IMR-90 (cell line): ENCODE measurements at regions not wholly inside any gene's neighbourhood (a gene's known extent, or its start where the extent isn't known, plus 50 kb on each side); places are given as distances from the start of the nearest gene placed in this dataset.

Experiments used
- ATAC-seq: fragments of 200-7000 bp; cut with Tn5 transposase; 2 replicates; pipeline ENCODE4 v1.9.1; 2020; ENCODE audit warnings: low read depth, mild to moderate bottlenecking, moderate library complexity
- BruUV-seq: library from RNA; stranded (reverse); fragments of 400-500 nt; replicated peaks from 2 replicates; lab custom pipeline; 2021; lab: Mats Ljungman, UMichigan
- CTCF ChIA-PET: fragments of 300-600 bp; formaldehyde crosslinking; extraction: SDS; loops from one replicate; lab custom pipeline; 2021; ENCODE audit warnings: antibody characterized with exemption; lab: Yijun Ruan, JAX
- POLR2A ChIA-PET: fragments of 300-600 bp; sonication (Branson Sonifier 250); formaldehyde crosslinking; loops from one replicate; lab custom pipeline; 2022; ENCODE audit warnings: antibody characterized with exemption; ENCODE audit not compliant: unreplicated experiment; lab: Charles Lee
- DNase-seq: peaks from one replicate; pipeline ENCODE4 v3.0.0; 2013
- H2AFZ ChIP-seq: replicated peaks from 2 replicates; pipeline ENCODE3; 2013; ENCODE audit warnings: low read length, mild to moderate bottlenecking; ENCODE audit not compliant: poor library complexity
- H2AK5ac ChIP-seq: 2 replicates; pipeline ENCODE4 v1.6.1; 2013; ENCODE audit warnings: low read depth, low read length, inconsistent platforms
- H2AK9ac ChIP-seq: replicated peaks from 2 replicates; pipeline ENCODE3; 2013; ENCODE audit warnings: mild to moderate bottlenecking, low read depth, low read length, moderate library complexity; ENCODE audit not compliant: poor library complexity
- H2BK120ac ChIP-seq: 2 replicates; pipeline ENCODE4 v1.6.1; 2013; ENCODE audit warnings: low read depth, low read length, inconsistent platforms
- H2BK15ac ChIP-seq: 3 replicates; pipeline ENCODE4 v1.6.1; 2013; ENCODE audit warnings: low read depth, low read length, inconsistent platforms
- H2BK20ac ChIP-seq: 2 replicates; pipeline ENCODE4 v1.6.1; 2013; ENCODE audit warnings: low read depth, mild to moderate bottlenecking, inconsistent platforms, low read length, moderate library complexity
- H2BK5ac ChIP-seq: 2 replicates; pipeline ENCODE4 v1.6.1; 2013; ENCODE audit warnings: mild to moderate bottlenecking, low read depth, low read length, inconsistent platforms; ENCODE audit not compliant: poor library complexity, severe bottlenecking
- H3K14ac ChIP-seq: replicated peaks from 2 replicates; pipeline ENCODE4 v1.6.1; 2013; ENCODE audit warnings: low read depth, low read length, inconsistent platforms
- H3K18ac ChIP-seq: 2 replicates; pipeline ENCODE4 v1.6.1; 2013; ENCODE audit warnings: low read depth, low read length, control low read depth
- H3K23ac ChIP-seq: 2 replicates; pipeline ENCODE4 v1.6.1; 2013; ENCODE audit warnings: low read depth, low read length, inconsistent platforms
- H3K27ac ChIP-seq: 2 replicates; pipeline ENCODE4 v1.5.1; 2013; ENCODE audit warnings: mild to moderate bottlenecking, control low read depth, low read length; ENCODE audit not compliant: insufficient read depth
- H3K27me3 ChIP-seq: 2 replicates; pipeline ENCODE4 v1.6.1; 2013; ENCODE audit warnings: low read length; ENCODE audit not compliant: control insufficient read depth, insufficient read depth
- H3K36me3 ChIP-seq: 2 replicates; pipeline ENCODE4 v1.6.1; 2013; ENCODE audit warnings: low read length, mixed read lengths; ENCODE audit not compliant: control insufficient read depth, insufficient read depth
- H3K4ac ChIP-seq: 2 replicates; pipeline ENCODE4 v1.6.1; 2013; ENCODE audit warnings: low read depth, low read length, inconsistent platforms
- H3K4me1 ChIP-seq: 2 replicates; pipeline ENCODE4 v1.6.1; 2013; ENCODE audit warnings: low read length, mixed read lengths; ENCODE audit not compliant: control insufficient read depth, insufficient read depth
- H3K4me2 ChIP-seq: 2 replicates; pipeline ENCODE4 v1.6.1; 2013; ENCODE audit warnings: low read depth, mild to moderate bottlenecking, control low read depth, low read length, moderate library complexity
- H3K4me3 ChIP-seq: 2 replicates; pipeline ENCODE4 v1.5.1; 2013; ENCODE audit warnings: low read depth, mild to moderate bottlenecking, control low read depth, low read length, moderate library complexity; ENCODE audit not compliant: insufficient read depth
- H3K56ac ChIP-seq: 2 replicates; pipeline ENCODE4 v1.6.1; 2013; ENCODE audit warnings: low read length, inconsistent platforms; ENCODE audit not compliant: insufficient read depth; ENCODE audit errors: extremely low read depth
- H3K79me1 ChIP-seq, 2 experiments: 2 replicates each; pipeline ENCODE4 v1.6.1; 2013; ENCODE audit warnings: low read length in 2 of 2, inconsistent platforms in 1 of 2, low read depth in 1 of 2
- H3K9ac ChIP-seq: 2 replicates; pipeline ENCODE4 v1.6.1; 2013; ENCODE audit warnings: low read depth, low read length, control low read depth
- H3K9me1 ChIP-seq: 2 replicates; pipeline ENCODE4 v1.6.1; 2013; ENCODE audit warnings: low read length, inconsistent platforms; ENCODE audit not compliant: insufficient read depth
- H3K9me3 ChIP-seq: 2 replicates; pipeline ENCODE4 v1.6.1; 2013; ENCODE audit warnings: low read length; ENCODE audit not compliant: control insufficient read depth, insufficient read depth
- H4K20me1 ChIP-seq: 2 replicates; pipeline ENCODE4 v1.6.1; 2013; ENCODE audit warnings: low read length, inconsistent platforms; ENCODE audit not compliant: insufficient read depth
- H4K5ac ChIP-seq: 2 replicates; pipeline ENCODE4 v1.6.1; 2013; ENCODE audit warnings: mild to moderate bottlenecking, low read depth, low read length, control low read depth
- H4K8ac ChIP-seq, 2 experiments: 2 replicates each; pipeline ENCODE4 v1.6.1; 2013; ENCODE audit warnings: low read depth in 2 of 2, low read length in 2 of 2, control low read depth in 1 of 2, inconsistent platforms in 1 of 2
- H4K91ac ChIP-seq: 2 replicates; pipeline ENCODE4 v1.6.1; 2013; ENCODE audit warnings: low read depth, low read length, inconsistent platforms; ENCODE audit not compliant: insufficient read depth
- BHLHE40 ChIP-seq: fragments of 150-350 bp; IDR thresholded peaks from 2 replicates; pipeline ENCODE4 v1.6.1; 2016; ENCODE audit warnings: mild to moderate bottlenecking, low read depth, low read length
- CEBPB ChIP-seq: IDR thresholded peaks from 2 replicates; pipeline ENCODE4 v1.6.1; 2012; ENCODE audit warnings: low read depth, low read length, improper control_type of control experiment
- CTCF ChIP-seq: conservative IDR thresholded peaks from 2 replicates; pipeline ENCODE4 v1.5.1; 2012; ENCODE audit warnings: mild to moderate bottlenecking, low read depth, low read length, improper control_type of control experiment
- FOS ChIP-seq: fragments of 150-350 bp; IDR thresholded peaks from 2 replicates; pipeline ENCODE4 v1.6.1; 2016; ENCODE audit warnings: low read depth, low read length
- MAFK ChIP-seq: IDR thresholded peaks from 2 replicates; pipeline ENCODE4 v1.6.1; 2012; ENCODE audit warnings: low read depth, low read length, improper control_type of control experiment
- MXI1 ChIP-seq: IDR thresholded peaks from 2 replicates; pipeline ENCODE4 v1.6.1; 2012; ENCODE audit warnings: low read depth, mild to moderate bottlenecking, low read length, moderate library complexity, borderline replicate concordance
- POLR2A ChIP-seq: IDR thresholded peaks from 2 replicates; pipeline ENCODE4 v1.6.1; 2012; ENCODE audit warnings: mild to moderate bottlenecking, low read depth, low read length
- RFX5 ChIP-seq: IDR thresholded peaks from 2 replicates; pipeline ENCODE4 v1.8.0; 2012; ENCODE audit warnings: low read depth, mild to moderate bottlenecking, low read length, moderate library complexity
- SMC3 ChIP-seq: fragments of 150-350 bp; IDR thresholded peaks from 2 replicates; pipeline ENCODE4 v1.6.1; 2016; ENCODE audit warnings: low read depth, mild to moderate bottlenecking, antibody characterized with exemption, low read length, moderate library complexity
- USF2 ChIP-seq: fragments of 150-350 bp; IDR thresholded peaks from 2 replicates; pipeline ENCODE4 v1.6.1; 2017; ENCODE audit warnings: mild to moderate bottlenecking, antibody characterized with exemption, low read length, low read depth
- WGBS, 2 experiments: methylation state at CpG; one replicate each; pipeline versions ENCODE4 v1.1.5 to v1.1.7; 2013; ENCODE audit warnings: missing lambda C conversion rate in 2 of 2; ENCODE audit not compliant: insufficient read length in 1 of 2; ENCODE audit errors: extremely low coverage in 2 of 2; 5-methylcytosine and 5-hydroxymethylcytosine counted together
- dilution Hi-C: fragments of 300-500 bp; cut with HindIII; formaldehyde crosslinking; loops from one replicate; pipeline ENCODE4 v1.14.3; 2018; ENCODE audit warnings: low sequenced_read_pairs; ENCODE audit not compliant: unreplicated experiment
- in situ Hi-C: fragments of 300-500 bp; cut with MboI; formaldehyde crosslinking; loops from 3 replicates; pipeline ENCODE4 v1.14.3; 2019; ENCODE audit warnings: low sequenced_read_pairs, inconsistent platforms, mixed read lengths
- intact Hi-C: fragments of 100-400 bp; cut with micrococcal nuclease; formaldehyde crosslinking; loops from 2 replicates; pipeline ENCODE4 v1.10.0; 2022

GRCh38 chr13:40343550-40344269 is 322.7 kb downstream of the FOXO1 start:
- no peak overlapping the region for H2AK9ac ChIP-seq
- H2AFZ ChIP-seq: no peak overlapping the region
- no peak overlapping the region for H3K23ac ChIP-seq
- BruUV-seq: no TSS peak
- no peak for ATAC-seq
- POLR2A ChIA-PET: no interaction called here
- in situ Hi-C loops: no loop called here
- H3K9ac ChIP-seq: no peak overlapping the region
- H2AK5ac ChIP-seq: no peak overlapping the region
- no peak overlapping the region for H3K4me3 ChIP-seq
- no peak overlapping the region for H3K4me2 ChIP-seq
- H3K79me1 ChIP-seq: no peaks in the 10 kb centered on the region
- no peak overlapping the region for H3K18ac ChIP-seq
- CTCF ChIA-PET: no interaction called here
- no peak for DNase-seq
- TF ChIP-seq RFX5: no peak
- no peak for TF ChIP-seq POLR2A
- no peak for TF ChIP-seq BHLHE40
- TF ChIP-seq MAFK: no peak
- TF ChIP-seq SMC3: no peak
- no peak for TF ChIP-seq USF2
- TF ChIP-seq CEBPB: no peak
- no peak for TF ChIP-seq CTCF
- TF ChIP-seq FOS: no peak
- no peak for TF ChIP-seq MXI1
- H2BK5ac ChIP-seq: no peak overlapping the region
- H4K8ac ChIP-seq: no peak overlapping the region
- dilution Hi-C loops: no loop called here
- intact Hi-C loops: no loop called here
- no peaks in the 10 kb centered on the region for H3K9me3 ChIP-seq
- H3K4ac ChIP-seq: no peak overlapping the region
- H3K27me3 ChIP-seq: no peaks in the 10 kb centered on the region
- H3K4me1 ChIP-seq: no peaks in the 10 kb centered on the region
- H3K36me3 ChIP-seq: no peaks in the 10 kb centered on the region
- no peak overlapping the region for H2BK20ac ChIP-seq
- H2BK15ac ChIP-seq: no peak overlapping the region
- H3K27ac ChIP-seq: no peak overlapping the region
- no peak overlapping the region for H3K14ac ChIP-seq
- H4K5ac ChIP-seq: no peak overlapping the region
- no peak overlapping the region for H4K91ac ChIP-seq
- no peaks in the 10 kb centered on the region for H4K20me1 ChIP-seq
- no peaks in the 10 kb centered on the region for H3K9me1 ChIP-seq
- no peak overlapping the region for H3K56ac ChIP-seq
- no peak overlapping the region for H2BK120ac ChIP-seq
- WGBS, 2 experiments: no CpG with 5 or more reads among the region's 3 CpGs
